Daoy (cell line): ENCODE measurements at regions not wholly inside any gene's neighbourhood (a gene's known extent, or its start where the extent isn't known, plus 50 kb on each side); places are given as distances from the start of the nearest gene placed in this dataset.

Experiments used
- DNase-seq: peaks from one replicate; pipeline ENCODE4 v3.0.0-alpha.2; 2015; ENCODE audit warnings: low read depth

- no peak for DNase-seq
These were observed 433.1 kb upstream of the FAM241A start for GRCh38 chr4:111712093-111712677.

- no peak for DNase-seq
These were observed 432.0 kb upstream of the FAM241A start for GRCh38 chr4:111713276-111713675.

GRCh38 chr4:111717921-111718320 lies 427.3 kb upstream of the FAM241A start:
- DNase-seq: no peak

GRCh38 chr4:111718763-111719559 lies 426.3 kb upstream of the FAM241A start:
- no peak for DNase-seq

GRCh38 chr4:111720866-111721265 lies 424.4 kb upstream of the FAM241A start:
- DNase-seq: no peak

- DNase-seq: no peak
These were observed 423.0 kb upstream of the FAM241A start for GRCh38 chr4:111722213-111722720.

- DNase-seq: no peak
These were observed 408.7 kb upstream of the FAM241A start for GRCh38 chr4:111736516-111736915.

GRCh38 chr4:111744847-111745246 lies 400.4 kb upstream of the FAM241A start:
- DNase-seq: no peak

- DNase-seq: no peak
These were observed 397.1 kb upstream of the FAM241A start for GRCh38 chr4:111748157-111748556.

GRCh38 chr4:111754003-111754402 lies 391.3 kb upstream of the FAM241A start:
- no peak for DNase-seq

GRCh38 chr4:111755571-111755970 lies 389.7 kb upstream of the FAM241A start:
- no peak for DNase-seq

GRCh38 chr4:111761531-111761930 lies 383.7 kb upstream of the FAM241A start:
- DNase-seq: no peak

- DNase-seq: no peak
These were observed 374.7 kb upstream of the FAM241A start for GRCh38 chr4:111770514-111770913.

GRCh38 chr4:111773858-111774257 lies 371.4 kb upstream of the FAM241A start:
- DNase-seq: no peak

- DNase-seq: peak; percentile 3
These were observed 369.5 kb upstream of the FAM241A start for GRCh38 chr4:111775556-111776297.

GRCh38 chr4:111776561-111776960 lies 368.7 kb upstream of the FAM241A start:
- DNase-seq: peak; percentile 11

- DNase-seq: no peak
These were observed 366.7 kb upstream of the FAM241A start for GRCh38 chr4:111778543-111778942.

- DNase-seq: no peak
These were observed 364.3 kb upstream of the FAM241A start for GRCh38 chr4:111780965-111781364.

GRCh38 chr4:111781611-111782010 lies 363.6 kb upstream of the FAM241A start:
- peak; percentile 21 for DNase-seq

GRCh38 chr4:111788099-111788498 lies 357.2 kb upstream of the FAM241A start:
- DNase-seq: no peak

GRCh38 chr4:111789901-111790640 lies 355.2 kb upstream of the FAM241A start:
- DNase-seq: no peak

GRCh38 chr4:111792632-111793031 lies 352.6 kb upstream of the FAM241A start:
- no peak for DNase-seq
